Suprapubic skin (tissue), 4 donors: ENCODE measurements at regions not wholly inside any gene's neighbourhood (a gene's known extent, or its start where the extent isn't known, plus 50 kb on each side); places are given as distances from the start of the nearest gene placed in this dataset.

Source experiments
- DNase-seq, 2 donors: peaks; one replicate each; pipeline ENCODE4 v3.0.0-alpha.2; 2019; ENCODE audit warnings: low spot score in 2 of 2
- H3K27ac ChIP-seq: fragments of 200-600 bp; sonication (generic); one replicate; pipeline ENCODE4 v1.5.1; 2019
- H3K27me3 ChIP-seq: fragments of 200-600 bp; sonication (generic); one replicate; pipeline ENCODE4 v1.5.1; 2019
- H3K36me3 ChIP-seq: fragments of 200-600 bp; sonication (generic); one replicate; pipeline ENCODE4 v1.5.1; 2019
- H3K4me1 ChIP-seq: fragments of 200-600 bp; sonication (generic); one replicate; pipeline ENCODE4 v1.5.1; 2019
- H3K4me3 ChIP-seq: fragments of 200-600 bp; sonication (generic); one replicate; pipeline ENCODE4 v1.5.1; 2019; ENCODE audit warnings: mild to moderate bottlenecking
- H3K9me3 ChIP-seq: fragments of 200-600 bp; sonication (generic); one replicate; pipeline ENCODE4 v1.5.1; 2019
- EP300 ChIP-seq: sonication (generic); formaldehyde crosslinking; IDR thresholded peaks from one replicate; pipeline ENCODE4 v1.6.1; 2017; ENCODE audit warnings: antibody characterized with exemption
- POLR2A ChIP-seq, 2 donors: fragments of 450-650 bp; IDR thresholded peaks; one replicate each; pipeline ENCODE4 v1.6.1; 2017; ENCODE audit warnings: antibody characterized with exemption in 2 of 2, mild to moderate bottlenecking in 2 of 2, moderate library complexity in 2 of 2
- POLR2AphosphoS5 ChIP-seq, 3 donors: sonication (generic); formaldehyde crosslinking; IDR thresholded peaks; one replicate each; pipeline ENCODE4 v1.6.1; 2017; ENCODE audit warnings: antibody characterized with exemption in 3 of 3
- WGBS: methylation state at CpG from one replicate; pipeline ENCODE4 v1.1.5; 2018; 5-methylcytosine and 5-hydroxymethylcytosine counted together
- TF ChIP-seq, protein P1 (sequence below), 2 donors: fragments of 200-600 bp in 1 of 2; fragments of 450-650 bp in 1 of 2; sonication (generic) in 1 of 2; IDR thresholded peaks; one replicate each; pipeline ENCODE4 v1.5.1; 2016 to 2019; ENCODE audit warnings: antibody characterized with exemption in 2 of 2, mild to moderate bottlenecking in 1 of 2, moderate library complexity in 1 of 2

DNA sequence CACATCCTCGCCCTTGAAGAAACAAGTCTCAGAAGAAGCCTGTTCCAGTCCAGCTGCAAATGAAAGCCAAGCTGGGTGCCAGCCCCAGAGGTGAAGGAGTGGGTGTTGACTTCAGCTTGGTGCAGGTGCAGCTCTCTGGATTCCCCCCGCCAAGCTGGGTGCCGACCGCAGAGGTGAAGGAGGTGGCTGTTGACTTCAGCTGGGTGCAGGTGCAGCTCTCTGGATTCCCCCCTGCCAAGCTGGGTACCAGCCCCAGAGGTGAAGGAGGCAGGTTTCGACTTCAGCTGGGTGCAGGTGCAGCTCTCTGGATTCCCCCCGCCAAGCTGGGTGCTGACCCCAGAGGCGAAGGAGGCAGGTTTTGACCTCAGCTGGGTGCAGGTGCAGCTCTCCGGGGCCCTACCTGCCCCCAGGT, 1234.0 kb downstream of the TBC1D22A start:
- Histone ChIP-seq H3K4me1 (no peaks in the 10 kb centered on the region), H3K9me3 (no peaks in the 10 kb centered on the region), H3K27ac (no peak overlapping the region), H3K27me3 (no peaks in the 10 kb centered on the region), H3K36me3 (no peaks in the 10 kb centered on the region), H3K4me3 (no peak overlapping the region)
- no peak for TF ChIP-seq POLR2A (IDR thresholded peaks at IDR 0.05)
- TF ChIP-seq, protein P1, sequence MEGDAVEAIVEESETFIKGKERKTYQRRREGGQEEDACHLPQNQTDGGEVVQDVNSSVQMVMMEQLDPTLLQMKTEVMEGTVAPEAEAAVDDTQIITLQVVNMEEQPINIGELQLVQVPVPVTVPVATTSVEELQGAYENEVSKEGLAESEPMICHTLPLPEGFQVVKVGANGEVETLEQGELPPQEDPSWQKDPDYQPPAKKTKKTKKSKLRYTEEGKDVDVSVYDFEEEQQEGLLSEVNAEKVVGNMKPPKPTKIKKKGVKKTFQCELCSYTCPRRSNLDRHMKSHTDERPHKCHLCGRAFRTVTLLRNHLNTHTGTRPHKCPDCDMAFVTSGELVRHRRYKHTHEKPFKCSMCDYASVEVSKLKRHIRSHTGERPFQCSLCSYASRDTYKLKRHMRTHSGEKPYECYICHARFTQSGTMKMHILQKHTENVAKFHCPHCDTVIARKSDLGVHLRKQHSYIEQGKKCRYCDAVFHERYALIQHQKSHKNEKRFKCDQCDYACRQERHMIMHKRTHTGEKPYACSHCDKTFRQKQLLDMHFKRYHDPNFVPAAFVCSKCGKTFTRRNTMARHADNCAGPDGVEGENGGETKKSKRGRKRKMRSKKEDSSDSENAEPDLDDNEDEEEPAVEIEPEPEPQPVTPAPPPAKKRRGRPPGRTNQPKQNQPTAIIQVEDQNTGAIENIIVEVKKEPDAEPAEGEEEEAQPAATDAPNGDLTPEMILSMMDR (IDR thresholded peaks at IDR 0.05): no peak
- TF ChIP-seq EP300: no peak
- no peak for TF ChIP-seq POLR2AphosphoS5 (IDR thresholded peaks at IDR 0.05)
- DNase-seq: no peak
- 91% methylated on average over 8 of the region's 8 CpGs for WGBS

DNA sequence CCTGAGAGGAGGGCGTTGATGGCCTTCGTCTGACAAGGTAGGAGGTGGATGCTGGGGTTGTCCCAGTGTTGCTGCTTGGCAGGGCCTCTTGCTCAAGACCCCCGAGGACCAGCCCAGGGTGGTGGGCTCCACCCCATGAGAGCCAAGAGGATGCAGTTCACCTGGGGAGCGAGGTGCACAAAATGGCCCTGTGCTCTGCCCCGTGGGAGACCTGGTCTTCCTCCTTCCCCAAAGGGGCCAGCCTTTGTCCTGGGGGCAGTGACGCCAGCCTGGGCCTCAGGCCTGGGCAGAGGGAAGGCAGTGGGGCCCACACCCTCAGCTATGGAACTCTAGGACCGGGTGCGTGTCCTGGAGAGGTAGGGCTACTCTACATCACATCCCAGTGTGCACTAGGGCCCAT, 1233.3 kb downstream of the TBC1D22A start:
- 97% methylated on average over 7 of the region's 8 CpGs for WGBS
- peaks cover 6% of the 10 kb centered on the region for H3K27me3 ChIP-seq
- DNase-seq: no peak
- H3K36me3 ChIP-seq: no peaks in the 10 kb centered on the region
- H3K9me3 ChIP-seq: no peaks in the 10 kb centered on the region
- no peak overlapping the region for H3K4me3 ChIP-seq
- no peak for TF ChIP-seq EP300
- no peak for TF ChIP-seq POLR2A (IDR thresholded peaks at IDR 0.05)
- TF ChIP-seq, protein P1 (IDR thresholded peaks at IDR 0.05): no peak
- no peak for TF ChIP-seq POLR2AphosphoS5 (IDR thresholded peaks at IDR 0.05)
- H3K27ac ChIP-seq: no peak overlapping the region
- H3K4me1 ChIP-seq: no peaks in the 10 kb centered on the region

GRCh38 chr22:47995264-47995627, 1232.8 kb downstream of the TBC1D22A start:
- H3K4me3 ChIP-seq: no peak overlapping the region
- DNase-seq: no peak
- no peak for TF ChIP-seq POLR2AphosphoS5 (IDR thresholded peaks at IDR 0.05)
- WGBS: 91% methylated on average over 17 of the region's 17 CpGs
- H3K4me1 ChIP-seq: no peaks in the 10 kb centered on the region
- H3K27ac ChIP-seq: no peak overlapping the region
- no peaks in the 10 kb centered on the region for H3K36me3 ChIP-seq
- H3K27me3 ChIP-seq: peaks cover 6% of the 10 kb centered on the region
- H3K9me3 ChIP-seq: no peaks in the 10 kb centered on the region

- Histone ChIP-seq H3K36me3 (no peaks in the 10 kb centered on the region), H3K4me3 (no peak overlapping the region), H3K4me1 (no peaks in the 10 kb centered on the region), H3K27ac (no peak overlapping the region), H3K9me3 (no peaks in the 10 kb centered on the region), H3K27me3 (peaks cover 6% of the 10 kb centered on the region)
- 81% methylated on average over 11 of the region's 11 CpGs for WGBS
- no peak for DNase-seq
- TF ChIP-seq, protein P1 (IDR thresholded peaks at IDR 0.05): no peak
- TF ChIP-seq EP300 (no peak), POLR2AphosphoS5 (IDR thresholded peaks at IDR 0.05) (no peak), POLR2A (IDR thresholded peaks at IDR 0.05) (no peak)
Observed at GRCh38 chr22:47994601-47995263, 1232.3 kb downstream of the TBC1D22A start.

- Histone ChIP-seq H3K4me3 (no peak overlapping the region), H3K4me1 (no peaks in the 10 kb centered on the region), H3K36me3 (no peaks in the 10 kb centered on the region), H3K27me3 (peaks cover 6% of the 10 kb centered on the region), H3K27ac (no peak overlapping the region), H3K9me3 (no peaks in the 10 kb centered on the region)
- 48% methylated on average over 3 of the region's 3 CpGs for WGBS
- no peak for DNase-seq
- TF ChIP-seq, protein P1 (IDR thresholded peaks at IDR 0.05): no peak
- TF ChIP-seq POLR2A (IDR thresholded peaks at IDR 0.05) (no peak), POLR2AphosphoS5 (IDR thresholded peaks at IDR 0.05) (no peak), EP300 (no peak)
Observed at GRCh38 chr22:47994045-47994444, 1231.6 kb downstream of the TBC1D22A start.

DNA sequence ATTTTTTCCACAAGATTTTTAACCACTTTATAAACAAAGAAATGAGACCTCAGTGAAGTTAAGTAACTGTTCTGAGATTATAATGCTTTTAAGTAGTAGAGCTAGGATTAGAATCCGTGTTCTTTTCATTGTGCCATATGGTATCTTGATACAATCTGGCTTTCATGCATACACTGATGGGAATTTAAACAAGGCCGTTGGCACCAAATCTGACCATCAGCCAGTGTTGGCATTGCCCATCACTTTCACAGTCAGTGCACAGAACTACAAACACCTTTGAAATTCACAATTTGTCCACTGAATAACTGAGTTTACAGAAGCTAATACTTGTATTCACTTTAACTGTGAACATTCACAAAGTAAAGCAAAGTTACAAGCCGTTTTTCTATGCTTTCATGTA, 1228.0 kb downstream of the TBC1D22A start:
- Histone ChIP-seq H3K4me3 (no peak overlapping the region), H3K36me3 (no peaks in the 10 kb centered on the region), H3K27me3 (peaks cover 6% of the 10 kb centered on the region), H3K4me1 (no peaks in the 10 kb centered on the region), H3K27ac (no peak overlapping the region), H3K9me3 (peaks cover 11% of the 10 kb centered on the region)
- WGBS: 25% methylated on average over 3 of the region's 3 CpGs
- TF ChIP-seq, protein P1 (IDR thresholded peaks at IDR 0.05): no peak
- TF ChIP-seq POLR2AphosphoS5 (IDR thresholded peaks at IDR 0.05) (no peak), EP300 (no peak), POLR2A (IDR thresholded peaks at IDR 0.05) (no peak)
- DNase-seq: no peak
